PC-3 (cell line): ENCODE measurements at regions not wholly inside any gene's neighbourhood (a gene's known extent, or its start where the extent isn't known, plus 50 kb on each side); places are given as distances from the start of the nearest gene placed in this dataset.
"Not testable (repeated sequence)": the region's sequence is repeated elsewhere in the genome, so short reads cannot be mapped to it uniquely, and the experiment has no call there.

Experiments used
- ATAC-seq: fragments of 200-7000 bp; cut with Tn5 transposase; 2 replicates; pipeline ENCODE4 v1.9.1; 2020; ENCODE audit warnings: mild to moderate bottlenecking, moderate library complexity
- BruUV-seq: library from RNA; stranded (reverse); fragments of 400-500 nt; replicated peaks from 2 replicates; lab custom pipeline; 2021; lab: Mats Ljungman, UMichigan
- CTCF ChIA-PET: fragments of 300-600 bp; sonication (Branson Sonifier 250); formaldehyde crosslinking; loops from one replicate; lab custom pipeline; 2022; ENCODE audit warnings: antibody characterized with exemption; lab: Charles Lee
- POLR2A ChIA-PET: fragments of 300-600 bp; sonication (Branson Sonifier 250); formaldehyde crosslinking; loops from one replicate; lab custom pipeline; 2022; ENCODE audit warnings: antibody characterized with exemption; ENCODE audit not compliant: unreplicated experiment; lab: Charles Lee
- DNase-seq: peaks from one replicate; pipeline ENCODE4 v3.0.0-alpha.2; 2015
- H2AFZ ChIP-seq: fragments of 300-600 bp; sonication (generic); 2 replicates; pipeline ENCODE4 v1.6.0; 2016; ENCODE audit warnings: antibody characterized with exemption, low read length
- H3F3A ChIP-seq: fragments of 300-600 bp; sonication (generic); one replicate; pipeline ENCODE4 v1.6.0; 2017; ENCODE audit warnings: antibody characterized with exemption, low read length, control low read depth, mild to moderate bottlenecking; ENCODE audit not compliant: unreplicated experiment
- H3K27ac ChIP-seq: fragments of 300-600 bp; sonication (generic); 2 replicates; pipeline ENCODE4 v1.5.1; 2016; ENCODE audit warnings: mild to moderate bottlenecking, low read length
- H3K27me3 ChIP-seq: fragments of 300-600 bp; sonication (generic); 2 replicates; pipeline ENCODE4 v1.6.1; 2016; ENCODE audit warnings: low read length, mixed read lengths
- H3K36me3 ChIP-seq: fragments of 300-600 bp; sonication (generic); 2 replicates; pipeline ENCODE4 v1.6.1; 2016; ENCODE audit warnings: low read depth, mixed run types, low read length, mixed read lengths
- H3K4me1 ChIP-seq: fragments of 300-600 bp; sonication (generic); 2 replicates; pipeline ENCODE4 v1.5.1; 2016; ENCODE audit warnings: low read length; ENCODE audit not compliant: insufficient read depth
- H3K4me2 ChIP-seq: fragments of 300-600 bp; sonication (generic); 2 replicates; pipeline ENCODE4 v1.6.0; 2016; ENCODE audit warnings: low read length
- H3K4me3 ChIP-seq: fragments of 300-600 bp; sonication (generic); 2 replicates; pipeline ENCODE4 v1.5.1; 2016; ENCODE audit warnings: mild to moderate bottlenecking, low read length, mixed read lengths
- H3K79me2 ChIP-seq: fragments of 300-600 bp; sonication (generic); 2 replicates; pipeline ENCODE4 v1.6.1; 2017; ENCODE audit warnings: low read length, mixed read lengths
- H3K9ac ChIP-seq: fragments of 300-600 bp; sonication (generic); 2 replicates; pipeline ENCODE4 v1.6.0; 2016; ENCODE audit warnings: mild to moderate bottlenecking, low read length
- H3K9me2 ChIP-seq: fragments of 300-600 bp; sonication (generic); replicated peaks from 2 replicates; pipeline ENCODE4 v1.6.1; 2016; ENCODE audit warnings: mixed run types, low read length, mixed read lengths
- H3K9me3 ChIP-seq: fragments of 300-600 bp; sonication (generic); 2 replicates; pipeline ENCODE4 v1.6.1; 2016; ENCODE audit warnings: low read length, mixed read lengths
- H4K20me1 ChIP-seq: fragments of 300-600 bp; sonication (generic); 2 replicates; pipeline ENCODE4 v1.6.1; 2016; ENCODE audit warnings: low read length, mixed read lengths
- CTCF ChIP-seq: fragments of 300-600 bp; sonication (generic); conservative IDR thresholded peaks from 2 replicates; pipeline ENCODE4 v1.5.1; 2017; ENCODE audit warnings: antibody characterized with exemption, low read depth, mild to moderate bottlenecking, low read length
- EZH2 ChIP-seq: fragments of 300-600 bp; sonication (generic); IDR thresholded peaks from one replicate; pipeline ENCODE4 v1.6.1; 2017; ENCODE audit warnings: antibody characterized with exemption, mild to moderate bottlenecking, low read length; ENCODE audit not compliant: unreplicated experiment
- EZH2phosphoT487 ChIP-seq: fragments of 300-600 bp; sonication (generic); IDR thresholded peaks from 2 replicates; pipeline ENCODE4 v1.6.1; 2018; ENCODE audit warnings: mild to moderate bottlenecking, antibody characterized with exemption, low read length, borderline replicate concordance
- intact Hi-C: fragments of 100-400 bp; cut with micrococcal nuclease; formaldehyde crosslinking; loops from 2 replicates; pipeline ENCODE4 v1.9.0; 2023

- Histone ChIP-seq H2AFZ (no peak overlapping the region), H3K4me2 (no peak overlapping the region), H3K27ac (no peak overlapping the region), H3K9me2 (no peaks in the 10 kb centered on the region), H3K79me2 (no peaks in the 10 kb centered on the region), H3F3A (no peaks in the 10 kb centered on the region), H3K4me3 (no peak overlapping the region), H3K27me3 (no peaks in the 10 kb centered on the region), H3K9me3 (no peaks in the 10 kb centered on the region), H3K36me3 (no peaks in the 10 kb centered on the region), H4K20me1 (no peaks in the 10 kb centered on the region), H3K9ac (no peak overlapping the region), H3K4me1 (no peaks in the 10 kb centered on the region)
- CTCF ChIA-PET: no interaction called here
- TF ChIP-seq EZH2: no peak
- TF ChIP-seq EZH2phosphoT487: no peak
- no peak for TF ChIP-seq CTCF
- intact Hi-C loops: no loop called here
- POLR2A ChIA-PET: no interaction called here
- ATAC-seq (no peak), DNase-seq (no peak)
- no TSS peak for BruUV-seq
Measured at GRCh38 chr15:96199111-96199510, 131.4 kb upstream of the NR2F2 start.

GRCh38 chr15:96200357-96200967 lies 130.0 kb upstream of the NR2F2 start:
- Histone ChIP-seq H3K9ac (no peak overlapping the region), H3K9me2 (no peaks in the 10 kb centered on the region), H3F3A (no peaks in the 10 kb centered on the region), H4K20me1 (no peaks in the 10 kb centered on the region), H3K4me1 (no peaks in the 10 kb centered on the region), H3K9me3 (no peaks in the 10 kb centered on the region), H3K36me3 (no peaks in the 10 kb centered on the region), H3K79me2 (no peaks in the 10 kb centered on the region), H3K27ac (no peak overlapping the region), H2AFZ (no peak overlapping the region), H3K4me3 (no peak overlapping the region), H3K4me2 (no peak overlapping the region), H3K27me3 (no peaks in the 10 kb centered on the region)
- POLR2A ChIA-PET: no interaction called here
- intact Hi-C loops: no loop called here
- no peak for DNase-seq
- TF ChIP-seq CTCF (no peak), EZH2 (no peak), EZH2phosphoT487 (no peak)
- no peak for ATAC-seq
- CTCF ChIA-PET: interaction anchor here (0.7 kb wide), 1 partner anchor 135 kb away, joined by 3 read pairs; no protein-coding TSS in a partner anchor
- no TSS peak for BruUV-seq

- no peak for TF ChIP-seq EZH2
- TF ChIP-seq EZH2phosphoT487: no peak
- TF ChIP-seq CTCF: no peak
- no peaks in the 10 kb centered on the region for H3K9me3 ChIP-seq
- intact Hi-C loops: no loop called here
- no peak overlapping the region for H3K4me2 ChIP-seq
- CTCF ChIA-PET: no interaction called here
- no peaks in the 10 kb centered on the region for H3K36me3 ChIP-seq
- no peak overlapping the region for H3K4me3 ChIP-seq
- POLR2A ChIA-PET: no interaction called here
- no peak for ATAC-seq
- no peaks in the 10 kb centered on the region for H3K9me2 ChIP-seq
- BruUV-seq: no TSS peak
- no peaks in the 10 kb centered on the region for H4K20me1 ChIP-seq
- H3K79me2 ChIP-seq: no peaks in the 10 kb centered on the region
- no peaks in the 10 kb centered on the region for H3K4me1 ChIP-seq
- no peak overlapping the region for H3K9ac ChIP-seq
- H3K27ac ChIP-seq: no peak overlapping the region
- no peak for DNase-seq
- H2AFZ ChIP-seq: no peak overlapping the region
- H3K27me3 ChIP-seq: no peaks in the 10 kb centered on the region
- H3F3A ChIP-seq: no peaks in the 10 kb centered on the region
Measured at GRCh38 chr15:96201696-96202095, 128.8 kb upstream of the NR2F2 start.

- H3K4me3 ChIP-seq, ATAC-seq, H4K20me1 ChIP-seq, H3K9me2 ChIP-seq, H3K9ac ChIP-seq, H3K27me3 ChIP-seq, CTCF ChIA-PET, BruUV-seq, H3K4me1 ChIP-seq, H3K9me3 ChIP-seq, DNase-seq, H3K79me2 ChIP-seq, intact Hi-C loops, H3K4me2 ChIP-seq, H3F3A ChIP-seq, H3K36me3 ChIP-seq, POLR2A ChIA-PET, H2AFZ ChIP-seq, H3K27ac ChIP-seq: not testable (repeated sequence)
Measured at GRCh38 chr15:96205588-96205987, 124.9 kb upstream of the NR2F2 start.
